ENCODE measurements at regions not wholly inside any gene's neighbourhood (a gene's known extent, or its start where the extent isn't known, plus 50 kb on each side); places are given as distances from the start of the nearest gene placed in this dataset.
A peak's percentile ranks its signal among the peaks of the same experiment; 100 is the strongest.

- H3K9me3 ChIP-seq, result no peaks in the 10 kb centered on the region
- 53 to 71% (median 58%) methylated on average over 10 to 11 of the region's 11 CpGs for WGBS, 5 donors
- H3K36me3 ChIP-seq, result no peaks in the 10 kb centered on the region
- TF ChIP-seq CTCF (IDR thresholded peaks at IDR 0.05 in 8 of 11, conservative IDR thresholded peaks at IDR 0.05 in 3 of 11), result no peak
- no peak for TF ChIP-seq POLR2AphosphoS5 (IDR thresholded peaks at IDR 0.05)
- no peak for TF ChIP-seq POLR2A (IDR thresholded peaks at IDR 0.05)
- intact Hi-C loops (cut with DNase I; ENCODE audit: low total_unique reads), result no loop called here
- H3K27me3 ChIP-seq (replicated peaks in 1 of 7), result no peaks in the 10 kb centered on the region
- DNase-seq, result no peak
- H3K27ac ChIP-seq, result peak overlapping the region in 4 of 8 donors; percentile 36 to 64 (median 46)
- no peak overlapping the region for H3K4me3 ChIP-seq
- H3K4me1 ChIP-seq, result peaks cover 0 to 42% (median 23%) of the 10 kb centered on the region in 6 donors
Observed at GRCh38 chr14:61103541-61104339, 122.7 kb downstream of the SLC38A6 start.

- Histone ChIP-seq H3K9me3 (peaks cover 0 to 7% (median 0%) of the 10 kb centered on the region in 8 donors), H3K27me3 (replicated peaks in 1 of 7) (no peaks in the 10 kb centered on the region), H3K27ac (peak overlapping the region in 5 of 8 donors; percentile 11 to 64 (median 59)), H3K4me3 (no peak overlapping the region), H3K4me1 (peaks cover 0 to 42% (median 21%) of the 10 kb centered on the region in 6 donors), H3K36me3 (no peaks in the 10 kb centered on the region)
- TF ChIP-seq CTCF (IDR thresholded peaks at IDR 0.05 in 8 of 11, conservative IDR thresholded peaks at IDR 0.05 in 3 of 11) (no peak), POLR2AphosphoS5 (IDR thresholded peaks at IDR 0.05) (no peak), POLR2A (IDR thresholded peaks at IDR 0.05) (no peak)
- intact Hi-C loops (cut with DNase I; ENCODE audit: low total_unique reads), result no loop called here
- no peak for DNase-seq
- 82 to 89% (median 87%) methylated on average over 10 of the region's 10 CpGs for WGBS, 5 donors
Observed at GRCh38 chr14:61102549-61103466, 121.8 kb downstream of the SLC38A6 start.

Data from spleen (tissue), 11 donors.